ENCODE measurements at regions not wholly inside any gene's neighbourhood (a gene's known extent, or its start where the extent isn't known, plus 50 kb on each side); places are given as distances from the start of the nearest gene placed in this dataset.

DNA sequence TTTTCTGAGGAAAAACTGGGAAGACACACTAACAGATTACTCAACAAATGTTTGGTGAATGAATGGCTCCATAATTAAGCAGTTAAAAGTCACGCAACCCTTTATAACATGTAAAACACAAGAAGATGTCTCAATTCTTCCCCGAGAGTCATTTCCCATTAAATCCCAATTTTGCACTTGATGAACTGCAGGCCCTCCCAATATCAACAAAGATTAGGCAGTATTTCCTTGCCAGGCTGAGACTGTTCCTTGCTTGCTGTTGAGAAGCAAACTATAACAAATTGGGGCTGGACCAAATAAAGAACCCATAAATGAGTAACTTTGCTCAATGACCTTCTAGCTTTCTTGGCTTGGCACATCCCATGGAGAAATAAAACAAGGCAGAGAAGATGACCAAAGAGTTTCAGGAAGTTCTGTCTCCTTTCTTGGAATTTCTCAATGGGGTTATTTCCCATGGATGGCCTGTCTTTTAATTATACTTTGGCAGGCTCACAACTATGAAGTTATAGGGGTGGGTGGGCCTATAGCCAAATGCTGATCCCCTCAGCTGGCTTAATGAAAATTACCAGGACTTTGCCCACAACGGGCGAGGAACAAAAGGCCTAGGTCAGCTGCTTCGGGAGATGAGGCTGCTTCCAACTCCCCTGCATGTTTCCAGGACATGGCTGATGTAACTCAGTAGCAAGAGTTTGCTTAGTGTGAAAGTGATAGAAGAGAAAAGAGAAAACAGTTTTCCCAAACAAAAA is 243.1 kb upstream of the RFX3 start:
- no peaks in the 10 kb centered on the region for H3K27me3 ChIP-seq (ENCODE audit: control insufficient read depth, insufficient read depth, low read length)
- ChIA-PET CTCF (no interaction called here), POLR2A (no interaction called here)
- H3K27ac ChIP-seq (ENCODE audit: low read length) = no peak overlapping the region
- H3K9me3 ChIP-seq (ENCODE audit: control insufficient read depth, insufficient read depth, low read depth, low read length) = no peaks in the 10 kb centered on the region
- no peak for ATAC-seq
- intact Hi-C loops (cut with micrococcal nuclease; ENCODE audit: unreplicated experiment) (no loop called here), in situ Hi-C loops (cut with HindIII; ENCODE audit: low pct_unique_long_range_greater_than_20kb, low sequenced_read_pairs) (no loop called here)
- TF ChIP-seq TCF7L2 (IDR thresholded peaks at IDR 0.05; ENCODE audit: low read depth, low read length) = no peak
- no peak for TF ChIP-seq POLR2AphosphoS5 (IDR thresholded peaks at IDR 0.05; ENCODE audit: low read depth, low read length)
- TF ChIP-seq, protein P1, sequence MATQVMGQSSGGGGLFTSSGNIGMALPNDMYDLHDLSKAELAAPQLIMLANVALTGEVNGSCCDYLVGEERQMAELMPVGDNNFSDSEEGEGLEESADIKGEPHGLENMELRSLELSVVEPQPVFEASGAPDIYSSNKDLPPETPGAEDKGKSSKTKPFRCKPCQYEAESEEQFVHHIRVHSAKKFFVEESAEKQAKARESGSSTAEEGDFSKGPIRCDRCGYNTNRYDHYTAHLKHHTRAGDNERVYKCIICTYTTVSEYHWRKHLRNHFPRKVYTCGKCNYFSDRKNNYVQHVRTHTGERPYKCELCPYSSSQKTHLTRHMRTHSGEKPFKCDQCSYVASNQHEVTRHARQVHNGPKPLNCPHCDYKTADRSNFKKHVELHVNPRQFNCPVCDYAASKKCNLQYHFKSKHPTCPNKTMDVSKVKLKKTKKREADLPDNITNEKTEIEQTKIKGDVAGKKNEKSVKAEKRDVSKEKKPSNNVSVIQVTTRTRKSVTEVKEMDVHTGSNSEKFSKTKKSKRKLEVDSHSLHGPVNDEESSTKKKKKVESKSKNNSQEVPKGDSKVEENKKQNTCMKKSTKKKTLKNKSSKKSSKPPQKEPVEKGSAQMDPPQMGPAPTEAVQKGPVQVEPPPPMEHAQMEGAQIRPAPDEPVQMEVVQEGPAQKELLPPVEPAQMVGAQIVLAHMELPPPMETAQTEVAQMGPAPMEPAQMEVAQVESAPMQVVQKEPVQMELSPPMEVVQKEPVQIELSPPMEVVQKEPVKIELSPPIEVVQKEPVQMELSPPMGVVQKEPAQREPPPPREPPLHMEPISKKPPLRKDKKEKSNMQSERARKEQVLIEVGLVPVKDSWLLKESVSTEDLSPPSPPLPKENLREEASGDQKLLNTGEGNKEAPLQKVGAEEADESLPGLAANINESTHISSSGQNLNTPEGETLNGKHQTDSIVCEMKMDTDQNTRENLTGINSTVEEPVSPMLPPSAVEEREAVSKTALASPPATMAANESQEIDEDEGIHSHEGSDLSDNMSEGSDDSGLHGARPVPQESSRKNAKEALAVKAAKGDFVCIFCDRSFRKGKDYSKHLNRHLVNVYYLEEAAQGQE (IDR thresholded peaks at IDR 0.05; ENCODE audit: insufficient read depth in 1 of 2, low read depth in 2 of 2, low read length in 1 of 2) = no peak
- TF ChIP-seq SIN3A (IDR thresholded peaks at IDR 0.05; ENCODE audit: borderline replicate concordance, insufficient read depth, low read depth, low read length) = no peak
- TF ChIP-seq, protein P2, sequence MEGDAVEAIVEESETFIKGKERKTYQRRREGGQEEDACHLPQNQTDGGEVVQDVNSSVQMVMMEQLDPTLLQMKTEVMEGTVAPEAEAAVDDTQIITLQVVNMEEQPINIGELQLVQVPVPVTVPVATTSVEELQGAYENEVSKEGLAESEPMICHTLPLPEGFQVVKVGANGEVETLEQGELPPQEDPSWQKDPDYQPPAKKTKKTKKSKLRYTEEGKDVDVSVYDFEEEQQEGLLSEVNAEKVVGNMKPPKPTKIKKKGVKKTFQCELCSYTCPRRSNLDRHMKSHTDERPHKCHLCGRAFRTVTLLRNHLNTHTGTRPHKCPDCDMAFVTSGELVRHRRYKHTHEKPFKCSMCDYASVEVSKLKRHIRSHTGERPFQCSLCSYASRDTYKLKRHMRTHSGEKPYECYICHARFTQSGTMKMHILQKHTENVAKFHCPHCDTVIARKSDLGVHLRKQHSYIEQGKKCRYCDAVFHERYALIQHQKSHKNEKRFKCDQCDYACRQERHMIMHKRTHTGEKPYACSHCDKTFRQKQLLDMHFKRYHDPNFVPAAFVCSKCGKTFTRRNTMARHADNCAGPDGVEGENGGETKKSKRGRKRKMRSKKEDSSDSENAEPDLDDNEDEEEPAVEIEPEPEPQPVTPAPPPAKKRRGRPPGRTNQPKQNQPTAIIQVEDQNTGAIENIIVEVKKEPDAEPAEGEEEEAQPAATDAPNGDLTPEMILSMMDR (IDR thresholded peaks at IDR 0.05) = no peak
- BruUV-seq (replicated peaks) = no TSS peak
- no peaks in the 10 kb centered on the region for H3K4me1 ChIP-seq (ENCODE audit: control insufficient read depth, insufficient read depth, low read length)
- no peak for DNase-seq (ENCODE audit: low read depth, low spot score)
- no peaks in the 10 kb centered on the region for H3K36me3 ChIP-seq (ENCODE audit: control insufficient read depth, insufficient read depth, low read length)
- H3K4me3 ChIP-seq (ENCODE audit: low read depth in 2 of 2, low read length in 2 of 2) = no peak overlapping the region

DNA sequence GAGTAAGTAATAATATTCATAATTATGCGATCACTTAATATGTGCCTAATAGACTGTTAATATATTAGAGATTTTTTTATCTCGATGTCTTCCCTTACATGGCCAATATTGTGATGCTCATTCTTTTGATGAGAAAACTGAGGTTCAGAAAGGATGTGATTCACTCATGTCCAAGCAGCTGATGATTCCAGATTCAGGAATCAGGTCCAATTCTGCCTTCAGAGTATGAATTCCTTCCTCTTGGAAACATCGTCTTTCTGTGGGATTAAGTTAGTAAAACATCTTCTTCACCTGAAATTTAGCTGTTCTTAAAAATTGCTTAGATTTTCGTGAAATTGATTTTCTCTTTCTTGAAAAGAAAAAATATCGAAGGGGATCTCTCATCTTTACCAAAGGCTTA is 242.5 kb upstream of the RFX3 start:
- no peaks in the 10 kb centered on the region for H3K27me3 ChIP-seq (ENCODE audit: control insufficient read depth, insufficient read depth, low read length)
- H3K4me3 ChIP-seq (ENCODE audit: low read depth in 2 of 2, low read length in 2 of 2) = no peak overlapping the region
- CTCF ChIA-PET = no interaction called here
- intact Hi-C loops (cut with micrococcal nuclease; ENCODE audit: unreplicated experiment) (no loop called here), in situ Hi-C loops (cut with HindIII; ENCODE audit: low pct_unique_long_range_greater_than_20kb, low sequenced_read_pairs) (no loop called here)
- no peak for ATAC-seq
- POLR2A ChIA-PET = no interaction called here
- TF ChIP-seq, protein P1 (IDR thresholded peaks at IDR 0.05; ENCODE audit: insufficient read depth in 1 of 2, low read depth in 2 of 2, low read length in 1 of 2) = no peak
- TF ChIP-seq POLR2AphosphoS5 (IDR thresholded peaks at IDR 0.05; ENCODE audit: low read depth, low read length) = no peak
- no peak for TF ChIP-seq TCF7L2 (IDR thresholded peaks at IDR 0.05; ENCODE audit: low read depth, low read length)
- TF ChIP-seq, protein P2 (IDR thresholded peaks at IDR 0.05) = no peak
- no peak for TF ChIP-seq SIN3A (IDR thresholded peaks at IDR 0.05; ENCODE audit: borderline replicate concordance, insufficient read depth, low read depth, low read length)
- DNase-seq (ENCODE audit: low read depth, low spot score) = no peak
- H3K27ac ChIP-seq (ENCODE audit: low read length) = no peak overlapping the region
- H3K4me1 ChIP-seq (ENCODE audit: control insufficient read depth, insufficient read depth, low read length) = no peaks in the 10 kb centered on the region
- BruUV-seq (replicated peaks) = no TSS peak
- no peaks in the 10 kb centered on the region for H3K9me3 ChIP-seq (ENCODE audit: control insufficient read depth, insufficient read depth, low read depth, low read length)
- no peaks in the 10 kb centered on the region for H3K36me3 ChIP-seq (ENCODE audit: control insufficient read depth, insufficient read depth, low read length)
